K562 (cell line): ENCODE measurements at regions not wholly inside any gene's neighbourhood (a gene's known extent, or its start where the extent isn't known, plus 50 kb on each side); places are given as distances from the start of the nearest gene placed in this dataset.

ENCODE experiments used
- ATAC-seq: fragments of 200-7000 bp; cut with Tn5 transposase; 3 replicates; pipeline ENCODE4 v1.9.1; 2020; ENCODE audit warnings: moderate library complexity
- BruUV-seq: library from RNA; stranded (reverse); fragments of 400-500 nt; replicated peaks from 2 replicates; lab custom pipeline; 2021; lab: Mats Ljungman, UMichigan
- CTCF ChIA-PET: fragments of 300-600 bp; formaldehyde crosslinking; extraction: SDS; loops from one replicate; lab custom pipeline; 2021; ENCODE audit warnings: low intra/inter-chr PET ratio; lab: Yijun Ruan, JAX
- POLR2A ChIA-PET: fragments of 300-600, 350-650 bp; sonication (Branson Sonifier 250); formaldehyde crosslinking; extraction: SDS; loops from one replicate; lab custom pipeline; 2021; ENCODE audit warnings: antibody characterized with exemption, inconsistent platforms; lab: Yijun Ruan, JAX
- DNase-seq, 4 experiments: peaks; one replicate each; pipeline versions ENCODE4 v3.0.0 to v3.0.0-alpha.2; 2011 to 2018; ENCODE audit warnings: low spot score in 3 of 4, mixed read lengths in 3 of 4; ENCODE audit errors: extremely low read depth in 1 of 4
- FAIRE-seq: peaks from 2 replicates; lab custom pipeline; 2011; peaks lifted over from hg19 to GRCh38; lab: Jason Lieb, UNC
- H2AFZ ChIP-seq: 2 replicates; pipeline ENCODE4 v1.6.0; 2011; ENCODE audit warnings: low read depth, low read length, control low read depth, inconsistent platforms
- H3K27ac ChIP-seq: fragments of 200-600 bp; 3 replicates; pipeline ENCODE4 v1.8.0; 2011; ENCODE audit warnings: low read depth, mild to moderate bottlenecking, control low read depth, inconsistent platforms, low read length, moderate library complexity, mixed read lengths; ENCODE audit errors: extremely low read depth
- H3K27me3 ChIP-seq, 2 experiments: fragments of 300-600 bp in 1 of 2; 2 replicates in 1 of 2; 3 replicates in 1 of 2; pipeline versions ENCODE4 v1.6.0 to v1.8.0; 2011; ENCODE audit warnings: inconsistent platforms in 2 of 2, low read length in 2 of 2, mild to moderate bottlenecking in 1 of 2, mixed read lengths in 1 of 2, moderate library complexity in 1 of 2; ENCODE audit not compliant: control insufficient read depth in 2 of 2, insufficient read depth in 2 of 2
- H3K36me3 ChIP-seq: fragments of 300-600 bp; 3 replicates; pipeline ENCODE4 v1.8.0; 2011; ENCODE audit warnings: mild to moderate bottlenecking, low read length, inconsistent platforms; ENCODE audit not compliant: control insufficient read depth, insufficient read depth
- H3K4me1 ChIP-seq, 2 experiments: fragments of 200-600 bp in 1 of 2; replicated peaks in 1 of 2; 2 replicates in 1 of 2; 3 replicates in 1 of 2; pipeline versions ENCODE4 v1.5.1 to v1.8.0; 2011; ENCODE audit warnings: inconsistent platforms in 2 of 2, low read length in 2 of 2, mild to moderate bottlenecking in 1 of 2, mixed read lengths in 1 of 2, moderate library complexity in 1 of 2; ENCODE audit not compliant: control insufficient read depth in 2 of 2, insufficient read depth in 2 of 2
- H3K4me2 ChIP-seq: 2 replicates; pipeline ENCODE4 v1.6.1; 2011; ENCODE audit warnings: low read length, control low read depth, inconsistent platforms, mixed read lengths; ENCODE audit not compliant: insufficient read depth
- H3K4me3 ChIP-seq: fragments of 200-600 bp; sonication (generic), shearing (Covaris generic); 2 replicates; pipeline ENCODE4 v1.5.1; 2016; ENCODE audit warnings: control low read depth, inconsistent platforms
- H3K79me2 ChIP-seq: fragments of 200-600 bp; 3 replicates; pipeline ENCODE4 v1.8.0; 2011; ENCODE audit warnings: low read length, inconsistent platforms; ENCODE audit not compliant: control insufficient read depth, insufficient read depth
- H3K9ac ChIP-seq, 2 experiments: 2 replicates each; pipeline versions ENCODE4 v1.6.0 to v1.6.1; 2011; ENCODE audit warnings: low read depth in 2 of 2, low read length in 2 of 2, control low read depth in 1 of 2, inconsistent platforms in 1 of 2, mild to moderate bottlenecking in 1 of 2, mixed read lengths in 1 of 2; ENCODE audit not compliant: insufficient read depth in 1 of 2
- H3K9me1 ChIP-seq: one replicate; pipeline ENCODE4 v1.6.0; 2011; ENCODE audit warnings: inconsistent platforms, mild to moderate bottlenecking, low read length, moderate library complexity; ENCODE audit not compliant: control insufficient read depth, insufficient read depth
- H3K9me3 ChIP-seq: replicated peaks from 2 replicates; pipeline ENCODE4 v1.5.1; 2011; ENCODE audit warnings: low read depth, low read length, inconsistent platforms; ENCODE audit not compliant: control insufficient read depth, insufficient read depth
- H4K20me1 ChIP-seq: replicated peaks from 2 replicates; pipeline ENCODE4 v1.6.1; 2011; ENCODE audit warnings: low read length, inconsistent platforms, mixed read lengths; ENCODE audit not compliant: control insufficient read depth, insufficient read depth
- ARID4B ChIP-seq: sonication (generic); formaldehyde crosslinking; IDR thresholded peaks from 2 replicates; pipeline ENCODE4 v1.8.0; 2022; ENCODE audit warnings: mild to moderate bottlenecking, missing genetic modification reagents
- CBX2 ChIP-seq: fragments of 200-600 bp; sonication (generic); IDR thresholded peaks from one replicate; pipeline ENCODE4 v1.6.1; 2012; ENCODE audit warnings: mild to moderate bottlenecking, low read length, inconsistent platforms; ENCODE audit not compliant: insufficient read depth, poor library complexity, severe bottlenecking
- CHD2 ChIP-seq: IDR thresholded peaks from 2 replicates; pipeline ENCODE4 v1.6.1; 2011; ENCODE audit warnings: low read depth, low read length
- CREB5 ChIP-seq: fragments of 250-450 bp; sonication (Bioruptor Pico); IDR thresholded peaks from 2 replicates; pipeline ENCODE4 v1.5.0; 2020; ENCODE audit warnings: mild to moderate bottlenecking
- FOXK2 ChIP-seq, 2 experiments: fragments of 450-650 bp; IDR thresholded peaks in 1 of 2; conservative IDR thresholded peaks in 1 of 2; 2 replicates each; pipeline ENCODE4 v1.6.1; 2016; ENCODE audit warnings: low read depth in 2 of 2, mild to moderate bottlenecking in 1 of 2
- PCBP1 ChIP-seq: fragments of 200-400 bp; formaldehyde crosslinking; IDR thresholded peaks from 2 replicates; pipeline ENCODE4 v1.6.1; 2018; ENCODE audit warnings: mild to moderate bottlenecking, low read depth, low read length; ENCODE audit not compliant: poor library complexity, severe bottlenecking
- PURB ChIP-seq: sonication (generic); formaldehyde crosslinking; IDR thresholded peaks from 2 replicates; pipeline ENCODE4 v1.9.0; 2021; ENCODE audit warnings: low read depth, mild to moderate bottlenecking, missing genetic modification reagents
- SETDB1 ChIP-seq: IDR thresholded peaks from one replicate; pipeline ENCODE4 v1.6.1; 2012; ENCODE audit warnings: low read length, control low read depth, inconsistent platforms
- TAL1 ChIP-seq: fragments of 450-650 bp; IDR thresholded peaks from 2 replicates; pipeline ENCODE4 v1.6.1; 2016; ENCODE audit warnings: mild to moderate bottlenecking
- THRAP3 ChIP-seq: fragments of 450-650 bp; IDR thresholded peaks from 2 replicates; pipeline ENCODE4 v1.6.1; 2016; ENCODE audit warnings: mild to moderate bottlenecking, inconsistent platforms, borderline replicate concordance
- U2AF1 ChIP-seq: fragments of 200-400 bp; formaldehyde crosslinking; optimal IDR thresholded peaks from 2 replicates; pipeline ENCODE3; 2017; ENCODE audit warnings: mild to moderate bottlenecking, low read depth, low read length, moderate library complexity
- ZFPM2 ChIP-seq: fragments of 250-450 bp; sonication (Bioruptor Pico); IDR thresholded peaks from 2 replicates; pipeline ENCODE4 v1.5.1; 2022; ENCODE audit warnings: mild to moderate bottlenecking
- ZNF3 ChIP-seq: fragments of 250-450 bp; sonication (Bioruptor Pico); IDR thresholded peaks from 2 replicates; pipeline ENCODE4 v1.5.0; 2021; ENCODE audit warnings: mild to moderate bottlenecking, moderate library complexity
- ZNF589 ChIP-seq: fragments of 200-800 bp; sonication (Bioruptor generic); IDR thresholded peaks from 2 replicates; pipeline ENCODE4 v1.6.1; 2016; ENCODE audit warnings: low read depth, missing genetic modification characterization, missing compliant biosample characterization
- WGBS: fragments of 100-300 bp; shearing (Covaris generic); methylation state at CpG from one replicate; pipeline ENCODE4 v1.1.6; 2016; ENCODE audit warnings: low coverage, mixed read lengths; ENCODE audit not compliant: insufficient coverage; ENCODE audit errors: missing lambda C conversion rate; 5-methylcytosine and 5-hydroxymethylcytosine counted together
- in situ Hi-C: fragments of 300-500 bp; cut with MboI; formaldehyde crosslinking; loops from 4 replicates; pipeline ENCODE4 v1.15.0; 2018; ENCODE audit warnings: inconsistent platforms, mixed read lengths
- intact Hi-C: fragments of 100-400 bp; cut with micrococcal nuclease; formaldehyde crosslinking; loops from 2 replicates; pipeline ENCODE4 v1.14.2; 2022

GRCh38 chr7:11985971-11986370, 154.0 kb upstream of the THSD7A start:
- intact Hi-C loops, result no loop called here
- Histone ChIP-seq H3K9me1 (no peaks in the 10 kb centered on the region), H3K9ac (no peak overlapping the region), H2AFZ (no peak overlapping the region), H3K4me2 (no peak overlapping the region), H3K4me1 (no peaks in the 10 kb centered on the region), H3K4me3 (no peak overlapping the region), H3K27ac (no peak overlapping the region), H3K79me2 (no peaks in the 10 kb centered on the region)
- WGBS, result 0% methylated on average over 3 of the region's 3 CpGs
- ATAC-seq, result no peak
- ChIA-PET POLR2A (no interaction called here), CTCF (no interaction called here)
- TF ChIP-seq PURB (CRISPR knock-in tag) (no peak), ZNF589 (CRISPR knock-in tag) (no peak), SETDB1 (no peak), THRAP3 (no peak), PCBP1 (no peak), ZFPM2 (CRISPR knock-in tag) (no peak), FOXK2 (conservative IDR thresholded peaks at IDR 0.05 in 1 of 2, IDR thresholded peaks at IDR 0.05 in 1 of 2; ENCODE audit: low read depth in 2 of 2) (no peak), CHD2 (no peak), CBX2 (no peak), U2AF1 (no peak), ARID4B (no peak), ZNF3 (CRISPR knock-in tag) (no peak), TAL1 (no peak), CREB5 (CRISPR knock-in tag) (no peak)
- TF ChIP-seq, all 486 proteins: peak for 0
- in situ Hi-C loops, result no loop called here
- FAIRE-seq (no peak), DNase-seq (no peak)
- Histone ChIP-seq H4K20me1 (no peaks in the 10 kb centered on the region), H3K36me3 (no peaks in the 10 kb centered on the region), H3K27me3 (no peaks in the 10 kb centered on the region), H3K9me3 (no peaks in the 10 kb centered on the region)
- no TSS peak for BruUV-seq
